Stimulated activated CD8-positive, alpha-beta memory T cell treated with anti-CD3 and anti-CD28 coated beads, Interleukin-12 subunit alpha, Interleukin-12 subunit beta, amount 100 ng/mL, for 24 hours (primary cell): ENCODE measurements at regions not wholly inside any gene's neighbourhood (a gene's known extent, or its start where the extent isn't known, plus 50 kb on each side); places are given as distances from the start of the nearest gene placed in this dataset.

Experiments
- DNase-seq: peaks from one replicate; pipeline ENCODE4 v3.0.0-alpha.2; 2020; ENCODE audit errors: extremely low read depth

DNA sequence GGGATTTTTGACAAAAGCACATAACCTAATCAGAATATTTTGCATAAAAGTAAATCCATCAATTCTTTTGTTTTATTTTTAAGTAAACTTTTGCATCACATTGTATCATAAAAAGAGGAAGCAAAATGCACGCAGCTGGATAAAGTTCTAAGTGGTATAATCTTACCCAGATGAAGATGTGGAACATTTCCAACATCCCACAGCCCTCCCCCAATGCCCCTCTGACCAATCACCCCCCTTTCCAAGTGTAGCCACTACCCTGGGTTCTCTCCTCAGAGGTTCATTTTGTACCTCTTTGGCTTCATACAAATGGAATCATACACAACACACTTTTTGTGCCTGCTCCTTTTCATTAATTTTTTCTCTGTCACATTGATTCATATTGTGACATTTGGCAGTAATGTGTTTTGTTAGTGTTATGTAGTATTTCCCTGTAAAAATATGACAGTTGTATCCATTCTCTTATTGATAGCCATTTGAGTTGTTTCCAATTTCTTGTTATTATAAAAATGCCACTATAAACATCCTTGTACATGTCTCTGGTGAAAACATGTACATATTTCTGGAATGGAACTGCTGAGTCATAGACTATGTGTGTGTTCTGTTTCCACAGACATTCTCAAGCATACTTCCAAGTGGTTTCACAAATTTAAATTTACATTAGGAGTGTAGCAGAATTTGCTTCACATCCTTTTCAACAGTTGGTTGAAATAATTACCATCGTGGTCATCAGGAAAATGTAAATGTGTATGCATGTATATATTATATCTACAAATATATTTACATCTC is 92.9 kb upstream of the SYNDIG1 start:
- DNase-seq = no peak

DNA sequence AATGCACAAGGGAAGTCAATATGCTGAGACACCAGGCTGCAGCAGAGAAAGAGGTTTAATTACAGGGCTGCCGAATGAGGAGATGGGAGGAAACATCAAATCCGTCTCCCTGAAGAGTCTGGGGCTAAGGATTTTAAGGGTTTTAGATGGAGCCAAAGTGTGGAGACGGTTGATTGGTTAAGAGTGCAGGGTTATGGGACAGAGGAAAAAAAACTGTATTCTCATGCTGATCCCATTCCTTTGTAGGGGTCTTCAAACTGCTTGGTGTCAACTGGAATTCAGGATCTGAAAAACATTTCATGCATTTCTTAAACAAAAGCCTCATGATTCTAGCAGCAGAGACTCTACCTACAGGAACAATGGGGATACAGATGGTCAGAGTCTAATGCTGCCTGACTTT is 96.1 kb upstream of the SYNDIG1 start:
- no peak for DNase-seq

DNA sequence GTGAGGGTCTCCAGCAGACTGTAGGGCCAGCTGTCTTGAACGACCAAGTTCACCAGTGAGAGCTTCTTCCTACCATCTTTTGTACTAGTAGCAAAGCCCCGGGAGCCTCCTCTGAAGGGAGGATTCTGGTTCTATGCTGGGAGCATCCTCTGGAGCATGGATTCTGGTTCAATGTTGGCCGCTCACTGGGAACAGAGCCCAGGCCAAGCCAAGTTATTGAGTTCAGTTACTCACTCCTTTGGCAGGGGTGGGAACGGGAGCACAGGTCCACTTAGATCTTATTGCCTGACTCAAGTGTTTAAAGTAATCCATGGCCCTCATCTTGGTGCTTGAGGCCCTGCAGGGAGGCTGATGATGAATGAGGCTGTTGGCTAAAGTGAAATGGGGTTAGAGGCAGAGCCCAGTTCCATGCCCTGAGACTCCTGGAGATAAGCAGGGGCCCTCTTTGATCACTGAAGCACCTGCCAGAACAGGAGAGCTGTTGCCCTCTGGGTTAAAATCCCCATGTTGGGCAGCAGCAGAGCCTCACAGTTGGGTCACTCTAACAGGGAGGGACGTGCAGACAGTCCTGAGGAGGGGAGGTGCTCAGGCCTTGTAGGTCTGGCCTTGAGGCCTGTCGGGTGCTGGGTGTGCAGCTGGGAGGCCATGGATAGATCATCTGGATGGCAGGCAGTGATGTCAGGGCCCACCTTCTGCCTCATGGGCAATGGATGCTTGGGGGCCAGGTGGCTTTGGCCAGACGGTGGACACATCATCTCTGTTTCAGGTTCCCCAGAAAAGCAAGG is 98.3 kb upstream of the SYNDIG1 start:
- no peak for DNase-seq

DNA sequence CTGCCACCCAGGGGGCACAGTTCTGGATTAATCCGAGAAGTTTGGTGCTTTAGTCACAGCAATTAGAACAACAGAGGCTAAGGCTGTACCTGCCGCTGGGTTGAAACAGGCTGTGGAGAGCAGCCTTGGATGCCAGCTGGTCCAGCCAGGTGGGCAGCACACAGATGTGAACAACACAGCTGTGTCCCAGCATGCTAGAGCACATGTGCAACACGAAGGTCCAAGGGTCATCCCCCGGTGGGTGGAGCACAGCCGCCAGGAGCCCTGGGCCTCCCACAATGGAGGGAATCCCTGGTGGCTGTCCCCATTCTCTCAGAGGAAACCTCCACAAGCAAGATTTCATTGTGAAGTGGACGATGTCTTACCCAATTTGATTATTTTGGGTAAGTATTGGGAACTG is 99.2 kb upstream of the SYNDIG1 start:
- no peak for DNase-seq

DNA sequence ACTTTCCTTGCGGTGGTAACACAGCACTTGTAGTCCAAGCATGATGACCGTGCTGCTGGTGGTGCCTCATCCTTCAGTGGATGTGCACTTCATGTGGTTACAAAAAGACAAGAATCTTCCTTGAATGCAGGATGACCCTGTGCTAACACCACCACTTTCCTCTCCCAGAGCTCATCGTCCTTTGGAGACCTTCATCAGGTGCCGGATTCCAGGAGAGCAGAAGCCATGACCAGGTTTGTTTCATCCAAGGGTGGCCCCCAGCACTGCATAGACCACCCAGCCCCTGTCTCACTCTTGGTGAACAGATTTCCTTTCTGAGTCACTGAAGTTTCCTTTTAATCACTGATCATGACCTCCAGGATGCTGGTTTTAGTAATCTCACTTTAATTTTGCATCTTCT is 101.2 kb upstream of the SYNDIG1 start:
- DNase-seq = no peak

DNA sequence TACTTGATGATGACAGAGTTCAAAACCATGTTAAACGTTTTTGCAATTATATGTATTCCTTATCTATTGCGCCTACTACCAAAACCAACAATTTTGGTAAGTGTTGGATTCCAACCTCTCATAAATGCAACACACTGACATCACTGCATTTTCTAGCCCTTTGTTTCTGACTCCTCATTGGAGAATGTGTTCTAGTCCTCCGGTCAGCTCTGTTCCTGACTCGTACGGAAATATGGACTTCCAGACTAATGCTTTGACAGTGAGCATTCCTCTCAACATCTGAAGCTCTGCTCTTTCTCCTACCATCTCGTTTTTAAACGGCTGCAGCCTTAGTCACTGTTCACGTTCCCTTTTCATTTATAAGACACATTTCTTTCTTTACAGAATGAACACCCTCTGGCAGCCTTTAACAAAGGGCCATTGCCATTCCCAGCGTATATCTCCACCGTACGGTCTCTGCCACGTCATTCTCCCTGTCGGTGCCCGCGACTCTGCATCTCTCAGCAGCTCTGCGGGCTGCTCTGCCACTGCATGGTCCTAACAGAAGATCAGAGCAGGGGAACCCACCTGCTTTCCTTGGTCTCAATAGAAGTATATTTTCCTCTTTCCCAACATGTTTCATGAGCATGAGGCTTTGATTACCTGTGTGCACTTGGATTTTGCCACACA is 103.0 kb upstream of the SYNDIG1 start:
- DNase-seq = no peak

DNA sequence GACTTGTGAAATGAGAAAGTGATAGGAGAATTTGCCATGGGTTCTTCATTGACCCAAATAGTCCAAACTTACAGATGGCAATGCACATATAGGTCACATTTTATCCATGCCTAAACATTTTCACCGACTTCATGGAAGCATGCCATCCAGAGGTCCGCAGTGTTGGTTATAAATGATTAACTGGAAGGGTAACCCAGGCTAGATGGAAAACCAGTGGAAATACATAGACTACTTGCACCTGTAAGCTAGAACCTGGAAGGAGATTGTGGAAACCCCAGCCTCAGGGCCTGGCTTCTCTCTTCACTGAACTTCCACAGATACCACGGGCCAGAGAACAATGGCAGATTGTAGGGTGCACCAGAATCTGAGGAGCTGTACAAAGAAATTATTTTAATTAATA is 103.8 kb upstream of the SYNDIG1 start:
- no peak for DNase-seq

DNA sequence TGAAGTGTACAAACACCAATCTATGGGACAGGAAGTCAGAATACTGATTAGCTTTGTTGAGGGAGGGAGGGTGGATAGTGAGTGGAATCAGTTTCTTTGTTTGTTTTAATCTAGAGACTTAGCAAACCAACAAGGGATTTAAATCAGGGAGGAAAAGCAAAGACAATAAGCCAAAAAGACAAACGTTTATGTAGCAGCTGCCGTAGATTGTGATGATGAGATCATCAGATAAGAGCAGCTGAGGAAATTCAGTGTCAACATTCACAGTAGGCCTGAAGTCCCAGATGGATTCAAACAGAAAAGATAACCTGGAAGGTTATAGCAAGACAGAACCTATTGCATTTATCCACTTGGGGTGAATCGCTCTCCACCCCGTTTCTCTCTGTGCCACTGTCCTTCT is 104.9 kb upstream of the SYNDIG1 start:
- no peak for DNase-seq

DNA sequence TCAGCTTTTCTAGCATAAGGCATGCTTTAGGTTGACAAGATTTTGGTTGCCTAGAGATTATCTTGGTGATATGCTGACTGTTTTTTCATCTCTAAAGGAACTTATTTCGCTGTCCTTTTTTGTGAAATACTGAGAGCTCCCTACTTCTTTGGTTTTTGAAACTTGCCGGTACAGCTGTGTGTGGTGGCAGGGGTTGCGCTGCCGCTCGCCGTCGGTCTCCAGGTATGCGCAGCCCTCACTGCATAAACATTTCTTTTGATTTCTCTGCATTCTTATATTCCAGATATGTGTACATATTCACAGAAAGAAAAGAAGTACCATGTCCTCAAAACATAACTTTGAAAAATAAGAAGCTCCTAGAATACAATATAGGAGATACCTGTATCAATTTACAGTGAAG is 106.4 kb upstream of the SYNDIG1 start:
- no peak for DNase-seq

DNA sequence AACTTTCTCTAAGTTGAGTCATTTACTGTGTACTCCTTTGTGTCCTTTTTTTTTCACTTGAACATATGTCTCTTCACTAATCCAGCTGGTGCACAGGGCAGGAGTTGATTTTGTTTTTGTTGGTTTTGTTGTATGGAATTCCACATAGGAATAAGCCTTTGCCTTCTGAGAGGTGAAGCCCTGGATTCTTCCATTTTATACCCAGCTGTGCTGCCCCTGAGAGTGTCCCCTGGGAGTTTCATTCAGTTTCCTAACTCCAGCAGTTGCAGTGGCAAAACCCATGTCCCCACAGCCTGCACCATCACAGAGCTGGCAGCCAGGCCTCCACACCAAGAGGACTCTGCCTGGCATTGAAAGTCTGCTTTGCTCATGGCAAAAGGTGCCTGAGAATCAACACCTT is 107.3 kb upstream of the SYNDIG1 start:
- DNase-seq = no peak

DNA sequence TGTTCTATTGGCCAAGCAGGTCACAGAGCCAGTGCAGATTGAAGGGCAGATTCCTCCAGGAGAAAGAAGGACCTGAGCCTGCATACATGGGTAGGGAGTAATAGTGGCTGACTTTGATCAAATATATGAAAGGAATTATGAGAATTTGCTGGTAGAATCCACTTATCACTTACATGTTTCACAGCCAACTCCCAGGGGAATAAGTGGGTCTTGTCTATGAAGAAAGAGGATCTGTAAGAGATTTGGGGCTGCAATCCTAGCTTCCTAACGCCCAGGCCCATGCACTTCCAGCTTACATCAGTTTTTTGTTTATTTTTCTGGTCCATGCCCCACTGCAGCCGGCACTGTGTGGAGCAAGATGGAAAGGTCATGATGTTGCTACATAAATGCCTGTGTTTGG is 107.9 kb upstream of the SYNDIG1 start:
- no peak for DNase-seq

DNA sequence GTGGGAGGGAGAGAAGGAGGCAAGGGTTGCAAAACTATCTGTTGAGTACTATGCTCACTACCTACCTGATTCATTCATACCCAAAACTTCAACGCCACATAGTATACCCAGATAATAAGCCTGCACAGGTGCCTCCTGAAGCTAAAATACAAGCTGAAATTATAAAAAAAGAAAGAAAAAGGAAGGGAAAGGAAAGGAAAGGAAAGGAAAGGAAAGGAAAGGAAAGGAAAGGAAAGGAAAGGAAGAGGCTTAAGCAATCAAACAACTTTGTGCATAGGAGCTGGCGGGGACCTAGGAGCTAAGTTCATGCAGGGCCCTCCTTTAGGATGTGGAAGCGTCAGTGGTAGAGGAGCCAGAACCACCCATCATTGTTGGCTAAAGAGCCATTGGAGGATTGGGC is 108.9 kb upstream of the SYNDIG1 start:
- no peak for DNase-seq

DNA sequence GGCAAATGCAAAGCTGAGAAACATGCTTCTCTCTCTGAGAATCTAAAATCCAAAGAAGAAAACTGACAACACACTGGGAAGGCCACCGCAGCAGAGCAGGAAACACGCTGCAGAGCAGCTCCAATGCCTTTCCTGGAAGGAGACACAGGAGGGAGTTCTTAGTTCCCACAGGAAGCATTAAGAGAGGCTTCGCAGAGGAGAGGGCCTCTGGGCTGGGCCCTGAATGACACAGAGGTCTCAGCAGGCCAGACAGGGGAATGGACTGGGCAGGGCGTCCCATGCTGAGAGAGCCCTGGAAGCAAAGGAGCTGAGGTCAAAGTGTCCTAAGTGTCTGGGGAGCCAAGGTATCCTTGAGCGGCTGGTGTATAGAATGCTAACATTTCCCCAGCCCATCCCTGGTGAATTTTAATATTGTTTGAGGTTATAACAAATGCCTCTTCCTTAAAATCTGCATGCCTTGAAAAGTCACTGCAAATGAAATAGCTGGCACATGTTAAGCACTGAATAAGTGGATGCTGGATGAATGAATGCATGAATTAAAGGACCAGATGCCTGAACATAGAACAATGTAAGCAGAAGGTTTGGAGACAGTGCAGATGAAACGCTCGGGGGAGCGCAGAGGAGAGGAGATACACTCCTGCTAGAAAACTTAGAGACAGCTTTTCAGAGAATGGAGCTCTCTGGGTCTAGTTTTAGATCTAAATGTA is 110.0 kb upstream of the SYNDIG1 start:
- DNase-seq = no peak

DNA sequence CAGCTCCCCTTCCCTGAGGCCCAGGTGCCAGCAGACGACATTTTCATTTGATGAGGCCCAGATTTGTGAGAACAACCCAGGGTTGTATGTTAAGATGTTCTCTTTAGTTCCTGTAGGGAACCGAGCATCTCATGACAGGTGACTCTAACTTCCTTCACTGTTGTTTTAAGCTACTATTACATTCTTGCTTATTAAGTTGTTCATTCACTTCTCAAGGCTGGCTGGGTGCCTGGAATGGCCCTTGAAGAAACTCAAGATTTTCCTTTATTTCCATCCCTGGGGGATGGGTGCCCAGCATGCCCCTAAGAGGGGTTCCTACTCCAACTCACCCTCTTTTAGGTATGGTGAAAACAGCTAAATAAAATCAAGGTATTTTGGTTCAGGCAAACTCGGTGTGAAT is 111.5 kb upstream of the SYNDIG1 start:
- no peak for DNase-seq

DNA sequence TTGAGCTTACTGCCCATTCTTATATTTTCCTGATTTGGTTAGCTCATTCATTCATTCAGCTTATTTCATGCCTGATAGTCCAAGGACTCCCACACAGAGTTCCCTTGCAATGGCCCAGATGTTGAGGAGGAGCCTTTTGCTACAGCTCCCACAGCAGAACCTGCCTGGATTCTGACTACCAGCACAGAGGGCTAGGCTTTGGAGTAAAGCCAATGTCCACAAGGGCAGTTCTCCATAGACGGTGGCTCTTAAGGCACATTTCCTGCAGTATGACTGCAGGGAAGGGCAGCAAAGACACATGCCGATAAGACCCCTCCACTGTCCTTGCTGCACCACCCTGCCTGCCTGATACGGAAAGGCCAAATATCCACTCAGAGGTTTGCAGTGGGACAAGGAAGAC is 112.3 kb upstream of the SYNDIG1 start:
- no peak for DNase-seq

DNA sequence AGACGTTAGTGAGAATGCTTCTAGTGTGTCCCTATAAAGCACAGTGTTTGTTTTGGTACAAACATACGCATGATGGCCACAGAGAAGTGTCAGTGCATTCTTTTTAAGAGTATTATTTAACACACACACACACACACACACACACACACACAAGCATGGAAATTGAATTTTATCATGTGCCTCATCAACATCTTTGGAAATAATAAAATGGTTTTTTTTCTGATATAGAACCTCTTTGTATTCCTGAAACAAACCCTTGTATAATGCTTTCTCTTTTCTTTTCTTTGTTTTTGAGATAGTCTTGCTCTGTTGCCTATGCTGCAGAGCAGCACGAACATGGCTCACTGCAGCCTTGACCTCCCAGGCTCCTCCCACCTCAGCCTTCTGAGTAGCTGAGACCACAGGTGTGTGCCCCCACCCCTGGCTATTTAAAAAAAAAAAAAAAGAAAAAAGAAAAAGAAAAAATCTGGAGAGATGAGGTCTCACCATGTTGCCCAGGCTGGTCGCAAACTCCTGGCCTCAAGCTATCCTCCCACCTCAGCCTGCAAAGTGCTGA is 116.2 kb upstream of the SYNDIG1 start:
- DNase-seq = no peak

DNA sequence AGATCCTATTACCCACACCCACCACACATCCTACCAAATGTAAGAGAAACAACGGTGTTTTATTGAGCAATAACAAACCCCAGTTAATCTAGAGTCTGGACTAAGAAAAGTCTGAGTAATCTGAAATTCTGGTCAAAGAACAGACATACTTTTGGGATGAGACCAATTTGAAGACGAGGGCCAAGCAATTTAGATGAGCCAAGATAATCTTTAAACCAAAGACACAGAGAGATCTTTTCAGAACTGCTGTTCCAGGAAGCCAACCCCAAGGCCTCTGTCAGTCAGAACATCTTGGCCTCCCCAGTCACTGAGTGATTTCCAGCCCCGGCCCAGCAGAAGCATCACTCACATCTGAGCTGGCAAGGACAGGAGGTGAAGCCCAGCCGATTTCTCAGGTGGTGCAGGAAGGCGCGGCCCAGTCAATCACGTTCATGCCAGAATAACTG is 118.5 kb upstream of the SYNDIG1 start:
- no peak for DNase-seq

DNA sequence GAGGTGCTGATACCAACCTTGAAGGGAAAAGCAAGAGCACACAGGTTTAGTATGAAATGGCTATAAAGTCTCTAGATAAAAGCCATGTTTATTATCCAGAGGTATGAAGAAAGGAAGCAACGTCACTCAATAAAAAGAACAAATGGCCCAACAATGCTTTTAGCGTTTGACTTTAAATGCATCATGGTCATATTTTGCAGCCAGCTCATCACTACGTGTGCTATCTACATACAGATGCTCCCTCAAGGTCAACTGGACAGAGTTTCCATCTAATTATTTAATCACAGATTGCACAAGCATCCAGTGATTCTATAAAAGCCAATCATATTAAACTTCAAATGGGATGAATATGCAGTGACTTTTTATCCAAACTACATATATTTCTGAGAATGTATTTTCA is 127.6 kb upstream of the SYNDIG1 start:
- DNase-seq = no peak

DNA sequence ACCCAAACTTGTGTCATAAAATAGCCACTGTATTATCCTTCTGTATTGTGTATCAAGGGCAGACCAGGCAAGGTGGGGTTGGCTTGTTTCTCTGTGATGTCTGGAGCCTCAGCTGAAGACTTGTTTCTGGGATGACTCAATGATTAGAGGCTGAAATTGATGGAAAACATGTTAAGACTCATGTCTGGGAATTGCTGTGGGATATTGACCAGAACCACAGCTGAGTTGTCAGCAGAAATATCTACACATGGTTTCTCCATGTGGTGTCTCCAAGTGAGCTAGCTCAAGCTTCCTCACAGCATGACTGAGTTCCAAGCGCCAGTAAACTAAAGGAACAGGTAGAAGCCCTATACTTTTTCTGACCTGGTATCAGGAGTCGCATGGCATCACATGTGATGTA is 128.5 kb upstream of the SYNDIG1 start:
- DNase-seq = no peak

DNA sequence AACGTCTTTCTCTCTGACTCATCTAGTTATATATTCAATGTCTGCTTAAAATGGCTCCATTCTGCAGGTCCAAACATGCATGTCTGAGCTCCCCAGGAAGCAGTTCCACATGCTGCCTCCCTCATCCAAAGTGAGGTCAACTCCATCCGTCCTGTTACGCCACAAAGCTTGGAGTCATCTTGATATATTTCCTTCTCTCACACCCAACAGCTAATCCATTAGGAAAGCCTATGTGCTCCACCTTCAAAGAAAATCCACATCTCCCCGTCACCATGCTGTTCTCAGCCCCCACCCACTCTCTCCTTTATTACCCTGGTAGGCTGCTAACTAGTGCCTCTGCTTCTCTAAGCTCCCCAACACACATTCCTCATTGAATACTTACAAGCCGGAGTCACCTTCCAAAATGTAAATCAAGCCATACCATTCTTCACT is 130.2 kb upstream of the SYNDIG1 start:
- no peak for DNase-seq

DNA sequence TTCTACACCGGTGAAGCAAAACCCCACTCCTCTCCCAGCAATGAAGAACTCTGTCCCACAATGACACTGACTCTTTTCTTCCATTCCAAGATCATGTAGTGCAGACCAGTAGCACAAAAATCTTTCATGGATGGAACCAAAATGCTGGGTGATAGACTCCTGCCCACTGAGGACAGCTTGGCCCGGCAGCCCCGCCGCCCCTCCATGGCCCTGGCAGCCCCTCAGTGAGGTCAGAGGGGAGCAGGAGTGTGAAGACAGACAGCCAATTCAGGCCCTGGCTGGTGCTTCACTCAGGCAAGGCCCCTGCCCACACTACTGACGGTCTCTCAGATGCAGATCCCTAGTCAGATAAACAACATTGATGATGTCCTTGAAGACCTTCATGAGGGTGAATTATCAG is 131.9 kb upstream of the SYNDIG1 start:
- no peak for DNase-seq

DNA sequence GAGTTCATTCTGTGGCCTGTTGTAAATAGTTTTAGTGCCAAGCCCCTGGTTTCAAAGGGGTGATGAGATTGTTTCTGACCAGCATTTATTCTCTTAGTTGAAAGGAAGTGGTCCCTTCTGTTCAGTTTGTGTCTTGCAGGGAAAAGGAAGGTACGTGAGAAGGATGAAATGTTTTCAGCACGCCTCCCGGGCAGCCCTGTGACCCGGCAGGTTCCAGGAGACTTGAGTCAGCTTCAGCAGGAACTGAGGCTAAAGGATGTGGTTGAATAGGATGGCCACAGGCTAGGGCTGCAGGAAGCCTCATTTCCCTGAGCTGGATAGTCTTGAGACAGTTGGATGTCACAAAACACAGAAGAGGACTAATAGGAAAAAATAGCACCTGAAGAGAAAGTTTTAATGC is 132.4 kb upstream of the SYNDIG1 start:
- DNase-seq = no peak
